ENCODE measurements at regions not wholly inside any gene's neighbourhood (a gene's known extent, or its start where the extent isn't known, plus 50 kb on each side); places are given as distances from the start of the nearest gene placed in this dataset.

GRCh38 chr2:152890736-152891135 is 172.3 kb downstream of the ARL6IP6 start:
- H3K4me3 ChIP-seq (ENCODE audit: low read depth, low read length), result no peak overlapping the region
- no peaks in the 10 kb centered on the region for H3K9me3 ChIP-seq (ENCODE audit: control insufficient read depth, insufficient read depth, low read length)
- TF ChIP-seq CTCF (IDR thresholded peaks at IDR 0.05; ENCODE audit: low read depth, low read length), result no peak
- no peak overlapping the region for H3K27ac ChIP-seq (ENCODE audit: low read depth, low read length)
- no peak for DNase-seq (ENCODE audit: low read depth, low spot score)
- ChIA-PET CTCF (no interaction called here), POLR2A (no interaction called here)
- H3K27me3 ChIP-seq (ENCODE audit: control insufficient read depth, insufficient read depth, low read length), result no peaks in the 10 kb centered on the region

GRCh38 chr2:152883951-152884487 is 165.6 kb downstream of the ARL6IP6 start:
- ChIA-PET CTCF (no interaction called here), POLR2A (no interaction called here)
- DNase-seq (ENCODE audit: low read depth, low spot score), result no peak
- Histone ChIP-seq H3K27me3 (ENCODE audit: control insufficient read depth, insufficient read depth, low read length) (no peaks in the 10 kb centered on the region), H3K27ac (ENCODE audit: low read depth, low read length) (no peak overlapping the region), H3K4me3 (ENCODE audit: low read depth, low read length) (no peak overlapping the region), H3K9me3 (ENCODE audit: control insufficient read depth, insufficient read depth, low read length) (no peaks in the 10 kb centered on the region; the same call in 1 of the 2 replicates)
- no peak for TF ChIP-seq CTCF (IDR thresholded peaks at IDR 0.05; ENCODE audit: low read depth, low read length)

- POLR2A ChIA-PET, result no interaction called here
- no peak overlapping the region for H3K27ac ChIP-seq (ENCODE audit: low read depth, low read length)
- no peaks in the 10 kb centered on the region; the same call in 1 of the 2 replicates for H3K9me3 ChIP-seq (ENCODE audit: control insufficient read depth, insufficient read depth, low read length)
- no peak for DNase-seq (ENCODE audit: low read depth, low spot score)
- H3K27me3 ChIP-seq (ENCODE audit: control insufficient read depth, insufficient read depth, low read length), result no peaks in the 10 kb centered on the region
- TF ChIP-seq CTCF (IDR thresholded peaks at IDR 0.05; ENCODE audit: low read depth, low read length), result no peak
- H3K4me3 ChIP-seq (ENCODE audit: low read depth, low read length), result no peak overlapping the region
- CTCF ChIA-PET, result no interaction called here
Observed at GRCh38 chr2:152881527-152881926, 163.1 kb downstream of the ARL6IP6 start.

- Histone ChIP-seq H3K9me3 (ENCODE audit: control insufficient read depth, insufficient read depth, low read length) (no peaks in the 10 kb centered on the region), H3K4me3 (ENCODE audit: low read depth, low read length) (no peak overlapping the region), H3K27ac (ENCODE audit: low read depth, low read length) (no peak overlapping the region), H3K27me3 (ENCODE audit: control insufficient read depth, insufficient read depth, low read length) (no peaks in the 10 kb centered on the region)
- ChIA-PET CTCF (interaction anchor here (0.7 to 2.1 kb wide), 2 partner anchors 18 to 1073 kb away, joined by 3 to 4 read pairs; no protein-coding TSS in a partner anchor), POLR2A (no interaction called here)
- TF ChIP-seq CTCF (IDR thresholded peaks at IDR 0.05; ENCODE audit: low read depth, low read length), result no peak
- DNase-seq (ENCODE audit: low read depth, low spot score), result no peak
Observed at GRCh38 chr2:152879275-152879674, 160.9 kb downstream of the ARL6IP6 start.

- no peak overlapping the region for H3K27ac ChIP-seq (ENCODE audit: low read depth, low read length)
- TF ChIP-seq CTCF (IDR thresholded peaks at IDR 0.05; ENCODE audit: low read depth, low read length), result no peak
Observed at GRCh38 chr2:152875701-152876695, 157.6 kb downstream of the ARL6IP6 start.

More at GRCh38 chr2:152875701-152876695, 157.6 kb downstream of the ARL6IP6 start:
- ChIA-PET POLR2A (no interaction called here), CTCF (interaction anchor here (0.8 to 1.1 kb wide), 2 partner anchors 14 to 15 kb away, joined by 3 to 5 read pairs; no protein-coding TSS in a partner anchor)
- no peaks in the 10 kb centered on the region for H3K9me3 ChIP-seq (ENCODE audit: control insufficient read depth, insufficient read depth, low read length)
- no peak for DNase-seq (ENCODE audit: low read depth, low spot score)
- no peak overlapping the region for H3K4me3 ChIP-seq (ENCODE audit: low read depth, low read length)
- no peaks in the 10 kb centered on the region for H3K27me3 ChIP-seq (ENCODE audit: control insufficient read depth, insufficient read depth, low read length)

All from AG04450 (cell line).